Neural progenitor cell (in vitro differentiated cells): ENCODE measurements at regions not wholly inside any gene's neighbourhood (a gene's known extent, or its start where the extent isn't known, plus 50 kb on each side); places are given as distances from the start of the nearest gene placed in this dataset.

Source experiments
- CTCF ChIP-seq: fragments of 200-600 bp; sonication (generic); IDR thresholded peaks from 2 replicates; pipeline ENCODE4 v1.5.1; 2017; ENCODE audit warnings: antibody characterized with exemption, mild to moderate bottlenecking
- EZH2 ChIP-seq: fragments of 200-600 bp; sonication (generic); IDR thresholded peaks from 2 replicates; pipeline ENCODE4 v1.6.1; 2017; ENCODE audit warnings: antibody characterized with exemption, mild to moderate bottlenecking, moderate library complexity
- EZH2phosphoT487 ChIP-seq: fragments of 200-600 bp; sonication (generic); IDR thresholded peaks from 2 replicates; pipeline ENCODE4 v1.6.1; 2017; ENCODE audit warnings: antibody characterized with exemption

GRCh38 chr2:208579678-208580077 is 173.1 kb downstream of the PTH2R start:
- TF ChIP-seq EZH2, result no peak
- TF ChIP-seq CTCF, result no peak
- no peak for TF ChIP-seq EZH2phosphoT487
